ENCODE measurements at regions not wholly inside any gene's neighbourhood (a gene's known extent, or its start where the extent isn't known, plus 50 kb on each side); places are given as distances from the start of the nearest gene placed in this dataset.

DNA sequence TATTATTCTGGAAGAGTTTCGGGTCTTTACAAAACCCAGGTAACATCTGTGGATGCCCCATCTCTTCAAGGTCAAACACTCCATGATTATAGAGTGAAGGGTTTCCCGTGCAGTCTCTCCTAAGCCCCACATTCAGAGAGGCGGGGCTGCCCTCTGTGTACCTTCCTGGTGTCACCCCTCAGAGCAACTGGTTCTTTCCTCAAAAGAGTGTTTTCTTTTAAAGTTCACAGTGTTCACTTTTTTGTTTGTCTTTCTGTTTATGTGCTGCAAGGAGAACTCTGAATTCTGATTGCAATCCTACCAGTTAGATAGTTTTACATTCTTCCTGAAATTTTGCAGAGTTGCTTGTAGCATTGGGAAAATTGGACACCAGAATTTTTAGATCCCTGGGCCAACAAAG is 190.2 kb downstream of the ADAMTS15 start:
- intact Hi-C loops (cut with DNase I; ENCODE audit: low total_unique reads) = no loop called here
- Histone ChIP-seq H3K4me3 (no peak overlapping the region), H3K27me3 (no peaks in the 10 kb centered on the region), H3K4me1 (peaks cover 0 to 19% (median 10%) of the 10 kb centered on the region in 4 donors), H3K27ac (no peak overlapping the region), H3K36me3 (no peaks in the 10 kb centered on the region), H3K9me3 (no peaks in the 10 kb centered on the region)
- no peak for DNase-seq
- no peak for TF ChIP-seq CTCF (IDR thresholded peaks at IDR 0.05)

DNA sequence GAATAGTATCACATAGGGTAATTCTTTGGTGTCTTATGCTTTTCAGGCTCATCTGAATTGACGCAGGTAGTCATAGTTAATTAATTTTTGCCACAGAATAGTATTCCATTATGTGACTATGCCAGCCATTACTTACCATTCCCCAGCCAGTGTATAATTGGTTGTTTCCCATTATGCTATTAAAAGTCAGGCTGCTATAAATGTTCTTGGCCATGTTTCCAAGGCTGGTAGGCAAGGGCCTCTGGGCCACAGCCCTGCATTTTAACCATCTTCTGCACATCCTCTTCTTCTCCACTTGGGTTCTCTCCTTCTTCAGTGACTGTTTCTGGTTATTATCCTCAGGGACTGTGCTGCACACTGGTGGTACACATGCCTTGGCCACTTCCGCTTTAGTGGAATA is 190.9 kb downstream of the ADAMTS15 start:
- Histone ChIP-seq H3K4me1 (peaks cover 0 to 17% (median 14%) of the 10 kb centered on the region in 4 donors), H3K27me3 (no peaks in the 10 kb centered on the region), H3K27ac (no peak overlapping the region), H3K9me3 (no peaks in the 10 kb centered on the region), H3K36me3 (no peaks in the 10 kb centered on the region), H3K4me3 (no peak overlapping the region)
- no peak for TF ChIP-seq CTCF (IDR thresholded peaks at IDR 0.05)
- DNase-seq = no peak
- intact Hi-C loops (cut with DNase I; ENCODE audit: low total_unique reads) = no loop called here

- Histone ChIP-seq H3K4me3 (no peak overlapping the region), H3K36me3 (no peaks in the 10 kb centered on the region), H3K4me1 (peaks cover 0 to 7% (median 5%) of the 10 kb centered on the region in 4 donors), H3K27me3 (no peaks in the 10 kb centered on the region), H3K9me3 (no peaks in the 10 kb centered on the region), H3K27ac (no peak overlapping the region)
- TF ChIP-seq CTCF (IDR thresholded peaks at IDR 0.05) = no peak
- DNase-seq = no peak
- intact Hi-C loops (cut with DNase I; ENCODE audit: low total_unique reads) = no loop called here
Measured at GRCh38 chr11:130640526-130640925, 192.1 kb downstream of the ADAMTS15 start.

DNA sequence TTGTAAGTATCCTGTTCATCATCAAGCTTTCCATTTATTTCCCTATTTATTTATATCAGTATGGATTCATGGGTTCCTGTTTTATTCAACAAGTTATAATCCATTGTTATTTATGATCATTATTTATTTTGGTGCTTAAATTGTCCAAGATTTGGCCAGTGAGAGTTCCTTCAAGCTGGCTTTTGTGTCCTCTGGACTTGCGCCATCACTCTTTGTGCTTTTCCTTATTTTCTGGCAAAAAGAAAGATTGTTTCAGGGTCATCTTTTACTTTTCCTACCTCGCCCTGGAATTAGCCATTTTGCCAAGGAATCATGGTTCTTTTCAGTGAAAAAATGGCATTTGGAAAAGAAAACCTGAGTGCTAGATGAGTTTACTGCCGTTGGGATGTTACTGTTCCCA is 193.4 kb downstream of the ADAMTS15 start:
- no peaks in the 10 kb centered on the region for H3K36me3 ChIP-seq
- DNase-seq = no peak
- intact Hi-C loops (cut with DNase I; ENCODE audit: low total_unique reads) = no loop called here
- no peak overlapping the region for H3K4me3 ChIP-seq
- H3K4me1 ChIP-seq = peaks cover 0 to 20% (median 16%) of the 10 kb centered on the region in 4 donors
- H3K27ac ChIP-seq = no peak overlapping the region
- no peaks in the 10 kb centered on the region for H3K27me3 ChIP-seq
- H3K9me3 ChIP-seq = no peaks in the 10 kb centered on the region
- no peak for TF ChIP-seq CTCF (IDR thresholded peaks at IDR 0.05)

GRCh38 chr11:130642994-130643393 is 194.5 kb downstream of the ADAMTS15 start:
- intact Hi-C loops (cut with DNase I; ENCODE audit: low total_unique reads) = no loop called here
- no peak for DNase-seq
- H3K9me3 ChIP-seq = no peaks in the 10 kb centered on the region
- H3K4me3 ChIP-seq = no peak overlapping the region
- H3K27me3 ChIP-seq = no peaks in the 10 kb centered on the region
- no peak overlapping the region for H3K27ac ChIP-seq
- no peak for TF ChIP-seq CTCF (IDR thresholded peaks at IDR 0.05)
- no peaks in the 10 kb centered on the region for H3K36me3 ChIP-seq
- peaks cover 0 to 31% (median 22%) of the 10 kb centered on the region in 4 donors for H3K4me1 ChIP-seq

DNA sequence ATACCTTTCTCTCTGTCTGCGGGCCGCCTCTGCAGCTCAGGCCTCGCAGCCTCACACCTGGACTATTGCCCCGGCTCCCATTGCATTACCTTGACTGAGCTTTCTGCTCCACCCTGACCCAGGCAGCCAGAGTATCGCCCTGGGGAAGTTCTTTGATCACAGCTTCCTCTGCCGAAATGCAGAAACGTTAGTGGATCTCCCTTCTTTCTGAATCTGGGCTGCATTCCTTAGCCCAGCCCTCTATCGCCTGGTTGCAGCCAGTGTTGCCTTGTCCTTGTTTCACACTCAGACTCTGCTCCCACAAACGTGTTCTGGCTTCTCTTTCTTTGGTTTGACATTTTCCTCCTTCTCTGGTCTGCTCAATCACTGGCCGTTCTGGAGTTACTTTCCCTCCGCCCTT is 195.7 kb downstream of the ADAMTS15 start:
- H3K36me3 ChIP-seq = no peaks in the 10 kb centered on the region
- peaks cover 0 to 43% (median 33%) of the 10 kb centered on the region in 4 donors for H3K4me1 ChIP-seq
- H3K27ac ChIP-seq = peak overlapping the region in 1 of 2 donors; percentile 5
- no peak for DNase-seq
- intact Hi-C loops (cut with DNase I; ENCODE audit: low total_unique reads) = no loop called here
- no peak for TF ChIP-seq CTCF (IDR thresholded peaks at IDR 0.05)
- no peak overlapping the region for H3K4me3 ChIP-seq
- H3K27me3 ChIP-seq = no peaks in the 10 kb centered on the region
- H3K9me3 ChIP-seq = no peaks in the 10 kb centered on the region
